ENCODE measurements at regions not wholly inside any gene's neighbourhood (a gene's known extent, or its start where the extent isn't known, plus 50 kb on each side); places are given as distances from the start of the nearest gene placed in this dataset.

DNA sequence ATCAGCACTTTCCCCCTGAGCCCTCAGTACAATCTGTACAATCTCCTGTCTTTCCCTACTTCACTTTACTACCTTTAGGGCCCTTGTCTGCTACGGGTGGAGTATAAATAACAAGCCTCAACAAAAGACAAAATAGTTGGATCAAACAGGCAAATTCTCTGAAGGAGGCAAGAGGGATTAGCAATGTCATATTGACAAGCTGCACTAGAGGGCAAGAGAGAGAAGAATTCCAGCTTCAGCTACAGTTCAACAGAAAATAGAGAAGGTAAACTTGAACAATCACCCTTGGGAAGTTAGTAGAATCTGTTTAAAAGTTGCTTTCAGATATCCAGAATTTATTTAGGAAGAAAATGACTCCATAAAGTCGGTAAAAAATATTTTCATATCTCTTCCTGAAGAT is 68.4 kb upstream of the IZUMO3 start:
- peak in 1 of 2 experiments; percentile 10 for DNase-seq

GRCh38 chr9:24608599-24608998 is 62.9 kb upstream of the IZUMO3 start:
- no peak for DNase-seq

- no peak for DNase-seq
These were observed 57.1 kb upstream of the IZUMO3 start for GRCh38 chr9:24602693-24603352.
